ENCODE measurements at regions not wholly inside any gene's neighbourhood (a gene's known extent, or its start where the extent isn't known, plus 50 kb on each side); places are given as distances from the start of the nearest gene placed in this dataset.

GRCh38 chr9:15033316-15033715 lies 123.1 kb upstream of the FREM1 start:
- TF ChIP-seq CTCF (IDR thresholded peaks at IDR 0.05) (no peak), POLR2A (IDR thresholded peaks at IDR 0.05) (no peak)
